ENCODE measurements at regions not wholly inside any gene's neighbourhood (a gene's known extent, or its start where the extent isn't known, plus 50 kb on each side); places are given as distances from the start of the nearest gene placed in this dataset.

GRCh38 chr10:113226831-113227445 lies 276.9 kb downstream of the TCF7L2 start:
- no peak for DNase-seq (ENCODE audit: low read depth)
- no peak for TF ChIP-seq CTCF (conservative IDR thresholded peaks at IDR 0.05; ENCODE audit: control insufficient read depth, insufficient read depth, low read depth, low read length)
- H3K4me3 ChIP-seq (ENCODE audit: control insufficient read depth, low read depth, low read length), result no peak overlapping the region

- H3K4me3 ChIP-seq (ENCODE audit: control insufficient read depth, low read depth, low read length), result no peak overlapping the region
- DNase-seq (ENCODE audit: low read depth), result peak; percentile 63
- TF ChIP-seq CTCF (conservative IDR thresholded peaks at IDR 0.05; ENCODE audit: control insufficient read depth, insufficient read depth, low read depth, low read length), result no peak
These were observed 278.5 kb downstream of the TCF7L2 start for GRCh38 chr10:113228530-113228929.

- no peak for DNase-seq (ENCODE audit: low read depth)
- no peak overlapping the region for H3K4me3 ChIP-seq (ENCODE audit: control insufficient read depth, low read depth, low read length)
- no peak for TF ChIP-seq CTCF (conservative IDR thresholded peaks at IDR 0.05; ENCODE audit: control insufficient read depth, insufficient read depth, low read depth, low read length)
These were observed 280.1 kb downstream of the TCF7L2 start for GRCh38 chr10:113230011-113230610.

GRCh38 chr10:113232928-113233511 lies 283.0 kb downstream of the TCF7L2 start:
- no peak overlapping the region for H3K4me3 ChIP-seq (ENCODE audit: control insufficient read depth, low read depth, low read length)
- no peak for DNase-seq (ENCODE audit: low read depth)
- TF ChIP-seq CTCF (conservative IDR thresholded peaks at IDR 0.05; ENCODE audit: control insufficient read depth, insufficient read depth, low read depth, low read length), result no peak

- no peak overlapping the region for H3K4me3 ChIP-seq (ENCODE audit: control insufficient read depth, low read depth, low read length)
- no peak for TF ChIP-seq CTCF (conservative IDR thresholded peaks at IDR 0.05; ENCODE audit: control insufficient read depth, insufficient read depth, low read depth, low read length)
- no peak for DNase-seq (ENCODE audit: low read depth)
These were observed 284.4 kb downstream of the TCF7L2 start for GRCh38 chr10:113234481-113234880.

GRCh38 chr10:113235508-113235907 lies 285.5 kb downstream of the TCF7L2 start:
- TF ChIP-seq CTCF (conservative IDR thresholded peaks at IDR 0.05; ENCODE audit: control insufficient read depth, insufficient read depth, low read depth, low read length), result no peak
- no peak overlapping the region for H3K4me3 ChIP-seq (ENCODE audit: control insufficient read depth, low read depth, low read length)
- DNase-seq (ENCODE audit: low read depth), result no peak

All from fibroblast of mammary gland (primary cell).